Liver (tissue), 8 donors: ENCODE measurements at regions not wholly inside any gene's neighbourhood (a gene's known extent, or its start where the extent isn't known, plus 50 kb on each side); places are given as distances from the start of the nearest gene placed in this dataset.

ENCODE experiments used
- DNase-seq: peaks from one replicate; pipeline ENCODE4 v3.0.0-alpha.2; 2017; ENCODE audit warnings: low spot score
- H3K27ac ChIP-seq, 2 donors: one replicate each; pipeline ENCODE4 v1.7.0; 2013; ENCODE audit warnings: inconsistent platforms in 2 of 2, low read length in 2 of 2, control low read depth in 1 of 2, low read depth in 1 of 2, mild to moderate bottlenecking in 1 of 2
- H3K27me3 ChIP-seq, 4 donors: one replicate each; pipeline versions ENCODE4 v1.6.1 to v1.7.0; 2013; ENCODE audit warnings: low read length in 3 of 4, inconsistent platforms in 1 of 4, mild to moderate bottlenecking in 1 of 4, moderate library complexity in 1 of 4; ENCODE audit not compliant: control insufficient read depth in 4 of 4, insufficient read depth in 4 of 4
- H3K36me3 ChIP-seq, 4 donors: one replicate each; pipeline versions ENCODE4 v1.6.1 to v1.7.0; 2013; ENCODE audit warnings: low read length in 3 of 4, mild to moderate bottlenecking in 3 of 4, low read depth in 1 of 4, moderate library complexity in 1 of 4; ENCODE audit not compliant: control insufficient read depth in 4 of 4, insufficient read depth in 3 of 4
- H3K4me1 ChIP-seq, 4 donors: one replicate each; pipeline versions ENCODE4 v1.6.1 to v1.7.0; 2013; ENCODE audit warnings: low read length in 3 of 4, mild to moderate bottlenecking in 3 of 4, moderate library complexity in 1 of 4; ENCODE audit not compliant: control insufficient read depth in 4 of 4, insufficient read depth in 4 of 4
- H3K4me3 ChIP-seq, 3 donors: one replicate each; pipeline versions ENCODE4 v1.6.1 to v1.7.0; 2013; ENCODE audit warnings: low read length in 3 of 3, control low read depth in 1 of 3, low read depth in 1 of 3, mild to moderate bottlenecking in 1 of 3
- H3K9ac ChIP-seq, 2 donors: one replicate each; pipeline ENCODE4 v1.7.0; 2013; ENCODE audit warnings: low read length in 2 of 2, mild to moderate bottlenecking in 2 of 2, moderate library complexity in 2 of 2, control low read depth in 1 of 2, low read depth in 1 of 2
- H3K9me3 ChIP-seq, 4 donors: one replicate each; pipeline versions ENCODE4 v1.6.1 to v1.7.0; 2013; ENCODE audit warnings: low read length in 3 of 4; ENCODE audit not compliant: control insufficient read depth in 4 of 4
- FOXA1 ChIP-seq: IDR thresholded peaks from 2 replicates; pipeline ENCODE4 v1.6.1; 2016; ENCODE audit warnings: antibody characterized with exemption
- FOXA2 ChIP-seq: IDR thresholded peaks from 2 replicates; pipeline ENCODE4 v1.6.1; 2016; ENCODE audit warnings: antibody characterized with exemption
- GABPA ChIP-seq, 2 donors: IDR thresholded peaks in 1 of 2; conservative IDR thresholded peaks in 1 of 2; 2 replicates each; pipeline ENCODE4 v1.6.1; 2016; ENCODE audit warnings: antibody characterized with exemption in 2 of 2, mild to moderate bottlenecking in 1 of 2, moderate library complexity in 1 of 2
- HNF4A ChIP-seq, 2 donors: conservative IDR thresholded peaks; 2 replicates each; pipeline ENCODE4 v1.6.1; 2016; ENCODE audit warnings: antibody characterized with exemption in 2 of 2, mild to moderate bottlenecking in 2 of 2
- HNF4G ChIP-seq: IDR thresholded peaks from 2 replicates; pipeline ENCODE4 v1.6.1; 2016; ENCODE audit warnings: antibody characterized with exemption
- JUND ChIP-seq, 2 donors: IDR thresholded peaks; 2 replicates each; pipeline ENCODE4 v1.6.1; 2016; ENCODE audit warnings: antibody characterized with exemption in 2 of 2
- NR2F2 ChIP-seq: IDR thresholded peaks from 2 replicates; pipeline ENCODE4 v1.6.1; 2016; ENCODE audit warnings: antibody characterized with exemption
- RAD21 ChIP-seq, 2 donors: IDR thresholded peaks; 2 replicates each; pipeline ENCODE4 v1.6.1; 2016; ENCODE audit warnings: antibody characterized with exemption in 2 of 2, mild to moderate bottlenecking in 2 of 2
- RXRA ChIP-seq, 2 donors: IDR thresholded peaks; 2 replicates each; pipeline ENCODE4 v1.6.1; 2017 to 2018; ENCODE audit warnings: antibody characterized with exemption in 2 of 2, mild to moderate bottlenecking in 1 of 2
- SP1 ChIP-seq: IDR thresholded peaks from 2 replicates; pipeline ENCODE4 v1.6.1; 2018; ENCODE audit warnings: antibody characterized with exemption, mild to moderate bottlenecking
- TAF1 ChIP-seq: conservative IDR thresholded peaks from 2 replicates; pipeline ENCODE4 v1.6.1; 2016; ENCODE audit warnings: antibody characterized with exemption, mild to moderate bottlenecking
- YY1 ChIP-seq: IDR thresholded peaks from 2 replicates; pipeline ENCODE4 v1.6.1; 2016; ENCODE audit warnings: antibody characterized with exemption, mild to moderate bottlenecking
- WGBS: extraction: QIAGEN DNeasy Blood & Tissue Kit; methylation state at CpG from one replicate; pipeline ENCODE4 v1.1.7; 2013; 5-methylcytosine and 5-hydroxymethylcytosine counted together
- TF ChIP-seq, protein P1 (sequence below): IDR thresholded peaks from 2 replicates; pipeline ENCODE4 v1.6.1; 2016; ENCODE audit warnings: antibody characterized with exemption
- TF ChIP-seq, protein P2 (sequence below): IDR thresholded peaks from 2 replicates; pipeline ENCODE4 v1.6.1; 2016; ENCODE audit warnings: antibody characterized with exemption
- TF ChIP-seq, protein P3 (sequence below): fragments of 150-350 bp; IDR thresholded peaks from 2 replicates; pipeline ENCODE4 v1.5.1; 2017; ENCODE audit warnings: improper control_type of control experiment, low read depth, low read length; ENCODE audit not compliant: missing input control
- TF ChIP-seq, protein P4 (sequence below): IDR thresholded peaks from 2 replicates; pipeline ENCODE4 v1.6.1; 2016; ENCODE audit warnings: antibody characterized with exemption, mild to moderate bottlenecking
- TF ChIP-seq, protein P5 (sequence below): IDR thresholded peaks from 2 replicates; pipeline ENCODE4 v1.6.1; 2016; ENCODE audit warnings: antibody characterized with exemption
- donor health status: healthy.
- donor health status: healthy.
- donor health status: healthy.
- donor health status: healthy.
- donor health status: healthy.

DNA sequence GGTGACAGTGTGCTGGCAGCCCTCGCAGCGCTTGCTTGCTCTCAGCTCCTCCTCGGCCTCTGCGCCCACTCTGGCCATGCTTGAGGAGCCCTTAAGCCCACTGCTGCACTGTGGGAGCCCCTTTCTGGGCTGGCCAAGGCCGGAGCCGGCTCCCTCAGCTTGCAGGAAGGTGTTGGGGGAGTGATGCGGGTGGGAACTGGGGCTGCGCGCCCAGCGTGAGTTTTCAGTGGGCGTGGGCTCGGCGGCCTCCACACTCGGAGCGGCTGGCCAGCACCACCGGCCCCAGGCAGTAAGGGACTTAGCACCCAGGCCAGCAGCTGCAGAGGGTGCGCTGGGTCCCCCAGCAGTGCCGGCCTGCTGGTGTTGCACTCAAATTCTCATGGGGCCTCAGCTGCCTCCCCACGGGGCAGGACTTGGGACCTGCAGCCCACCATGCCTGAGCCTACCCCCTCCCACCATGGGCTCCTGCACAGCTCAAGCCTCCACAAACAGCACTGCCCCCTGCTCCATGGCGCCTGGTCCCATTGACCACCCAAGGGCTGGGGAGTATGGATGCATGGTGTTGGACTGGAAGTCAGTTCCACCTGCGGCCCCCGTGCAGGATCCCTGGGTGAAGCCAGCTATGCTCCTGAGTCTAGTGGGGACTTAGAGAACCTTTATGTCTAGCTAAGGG lies 223.1 kb upstream of the PTPRD start:
- TF ChIP-seq, protein P1, sequence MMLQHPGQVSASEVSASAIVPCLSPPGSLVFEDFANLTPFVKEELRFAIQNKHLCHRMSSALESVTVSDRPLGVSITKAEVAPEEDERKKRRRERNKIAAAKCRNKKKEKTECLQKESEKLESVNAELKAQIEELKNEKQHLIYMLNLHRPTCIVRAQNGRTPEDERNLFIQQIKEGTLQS = no peak
- TF ChIP-seq, protein P2, sequence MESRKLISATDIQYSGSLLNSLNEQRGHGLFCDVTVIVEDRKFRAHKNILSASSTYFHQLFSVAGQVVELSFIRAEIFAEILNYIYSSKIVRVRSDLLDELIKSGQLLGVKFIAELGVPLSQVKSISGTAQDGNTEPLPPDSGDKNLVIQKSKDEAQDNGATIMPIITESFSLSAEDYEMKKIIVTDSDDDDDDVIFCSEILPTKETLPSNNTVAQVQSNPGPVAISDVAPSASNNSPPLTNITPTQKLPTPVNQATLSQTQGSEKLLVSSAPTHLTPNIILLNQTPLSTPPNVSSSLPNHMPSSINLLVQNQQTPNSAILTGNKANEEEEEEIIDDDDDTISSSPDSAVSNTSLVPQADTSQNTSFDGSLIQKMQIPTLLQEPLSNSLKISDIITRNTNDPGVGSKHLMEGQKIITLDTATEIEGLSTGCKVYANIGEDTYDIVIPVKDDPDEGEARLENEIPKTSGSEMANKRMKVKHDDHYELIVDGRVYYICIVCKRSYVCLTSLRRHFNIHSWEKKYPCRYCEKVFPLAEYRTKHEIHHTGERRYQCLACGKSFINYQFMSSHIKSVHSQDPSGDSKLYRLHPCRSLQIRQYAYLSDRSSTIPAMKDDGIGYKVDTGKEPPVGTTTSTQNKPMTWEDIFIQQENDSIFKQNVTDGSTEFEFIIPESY = no peak
- no peak for TF ChIP-seq SP1
- no peak for TF ChIP-seq GABPA (IDR thresholded peaks at IDR 0.05 in 1 of 2, conservative IDR thresholded peaks at IDR 0.05 in 1 of 2)
- TF ChIP-seq, protein P3, sequence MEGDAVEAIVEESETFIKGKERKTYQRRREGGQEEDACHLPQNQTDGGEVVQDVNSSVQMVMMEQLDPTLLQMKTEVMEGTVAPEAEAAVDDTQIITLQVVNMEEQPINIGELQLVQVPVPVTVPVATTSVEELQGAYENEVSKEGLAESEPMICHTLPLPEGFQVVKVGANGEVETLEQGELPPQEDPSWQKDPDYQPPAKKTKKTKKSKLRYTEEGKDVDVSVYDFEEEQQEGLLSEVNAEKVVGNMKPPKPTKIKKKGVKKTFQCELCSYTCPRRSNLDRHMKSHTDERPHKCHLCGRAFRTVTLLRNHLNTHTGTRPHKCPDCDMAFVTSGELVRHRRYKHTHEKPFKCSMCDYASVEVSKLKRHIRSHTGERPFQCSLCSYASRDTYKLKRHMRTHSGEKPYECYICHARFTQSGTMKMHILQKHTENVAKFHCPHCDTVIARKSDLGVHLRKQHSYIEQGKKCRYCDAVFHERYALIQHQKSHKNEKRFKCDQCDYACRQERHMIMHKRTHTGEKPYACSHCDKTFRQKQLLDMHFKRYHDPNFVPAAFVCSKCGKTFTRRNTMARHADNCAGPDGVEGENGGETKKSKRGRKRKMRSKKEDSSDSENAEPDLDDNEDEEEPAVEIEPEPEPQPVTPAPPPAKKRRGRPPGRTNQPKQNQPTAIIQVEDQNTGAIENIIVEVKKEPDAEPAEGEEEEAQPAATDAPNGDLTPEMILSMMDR = no peak
- no peak for TF ChIP-seq RAD21 (IDR thresholded peaks at IDR 0.05)
- TF ChIP-seq, protein P4, sequence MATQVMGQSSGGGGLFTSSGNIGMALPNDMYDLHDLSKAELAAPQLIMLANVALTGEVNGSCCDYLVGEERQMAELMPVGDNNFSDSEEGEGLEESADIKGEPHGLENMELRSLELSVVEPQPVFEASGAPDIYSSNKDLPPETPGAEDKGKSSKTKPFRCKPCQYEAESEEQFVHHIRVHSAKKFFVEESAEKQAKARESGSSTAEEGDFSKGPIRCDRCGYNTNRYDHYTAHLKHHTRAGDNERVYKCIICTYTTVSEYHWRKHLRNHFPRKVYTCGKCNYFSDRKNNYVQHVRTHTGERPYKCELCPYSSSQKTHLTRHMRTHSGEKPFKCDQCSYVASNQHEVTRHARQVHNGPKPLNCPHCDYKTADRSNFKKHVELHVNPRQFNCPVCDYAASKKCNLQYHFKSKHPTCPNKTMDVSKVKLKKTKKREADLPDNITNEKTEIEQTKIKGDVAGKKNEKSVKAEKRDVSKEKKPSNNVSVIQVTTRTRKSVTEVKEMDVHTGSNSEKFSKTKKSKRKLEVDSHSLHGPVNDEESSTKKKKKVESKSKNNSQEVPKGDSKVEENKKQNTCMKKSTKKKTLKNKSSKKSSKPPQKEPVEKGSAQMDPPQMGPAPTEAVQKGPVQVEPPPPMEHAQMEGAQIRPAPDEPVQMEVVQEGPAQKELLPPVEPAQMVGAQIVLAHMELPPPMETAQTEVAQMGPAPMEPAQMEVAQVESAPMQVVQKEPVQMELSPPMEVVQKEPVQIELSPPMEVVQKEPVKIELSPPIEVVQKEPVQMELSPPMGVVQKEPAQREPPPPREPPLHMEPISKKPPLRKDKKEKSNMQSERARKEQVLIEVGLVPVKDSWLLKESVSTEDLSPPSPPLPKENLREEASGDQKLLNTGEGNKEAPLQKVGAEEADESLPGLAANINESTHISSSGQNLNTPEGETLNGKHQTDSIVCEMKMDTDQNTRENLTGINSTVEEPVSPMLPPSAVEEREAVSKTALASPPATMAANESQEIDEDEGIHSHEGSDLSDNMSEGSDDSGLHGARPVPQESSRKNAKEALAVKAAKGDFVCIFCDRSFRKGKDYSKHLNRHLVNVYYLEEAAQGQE = no peak
- TF ChIP-seq RXRA (IDR thresholded peaks at IDR 0.05) = no peak
- TF ChIP-seq JUND (IDR thresholded peaks at IDR 0.05) = no peak
- TF ChIP-seq HNF4A (conservative IDR thresholded peaks at IDR 0.05) = no peak
- no peak for TF ChIP-seq NR2F2
- no peak for TF ChIP-seq TAF1
- TF ChIP-seq YY1 = no peak
- no peak for TF ChIP-seq HNF4G
- no peak for TF ChIP-seq FOXA2
- TF ChIP-seq, protein P5, sequence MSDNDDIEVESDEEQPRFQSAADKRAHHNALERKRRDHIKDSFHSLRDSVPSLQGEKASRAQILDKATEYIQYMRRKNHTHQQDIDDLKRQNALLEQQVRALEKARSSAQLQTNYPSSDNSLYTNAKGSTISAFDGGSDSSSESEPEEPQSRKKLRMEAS = no peak
- TF ChIP-seq FOXA1 = no peak
- Histone ChIP-seq H3K27me3 (no peaks in the 10 kb centered on the region), H3K4me1 (no peaks in the 10 kb centered on the region), H3K9ac (no peak overlapping the region), H3K4me3 (no peak overlapping the region), H3K27ac (no peak overlapping the region), H3K36me3 (no peaks in the 10 kb centered on the region), H3K9me3 (peaks cover 0 to 4% (median 1%) of the 10 kb centered on the region in 4 donors)
- DNase-seq = no peak
- 93% methylated on average over 22 of the region's 22 CpGs for WGBS
